GM23248 (cell line): ENCODE measurements at regions not wholly inside any gene's neighbourhood (a gene's known extent, or its start where the extent isn't known, plus 50 kb on each side); places are given as distances from the start of the nearest gene placed in this dataset.
"Not testable (repeated sequence)": the region's sequence is repeated elsewhere in the genome, so short reads cannot be mapped to it uniquely, and the experiment has no call there.

ENCODE experiments used
- DNase-seq: peaks from one replicate; pipeline ENCODE4 v3.0.0-alpha.2; 2015
- H2AFZ ChIP-seq: fragments of 200-600 bp; sonication (generic); 2 replicates; pipeline ENCODE4 v1.6.1; 2016; ENCODE audit warnings: antibody characterized with exemption
- H3F3A ChIP-seq: fragments of 200-600 bp; sonication (generic); 2 replicates; pipeline ENCODE4 v1.6.1; 2016; ENCODE audit warnings: mild to moderate bottlenecking, antibody characterized with exemption, mixed run types; ENCODE audit not compliant: insufficient read depth
- H3K27ac ChIP-seq: fragments of 200-600 bp; sonication (generic); 2 replicates; pipeline ENCODE4 v1.5.1; 2016; ENCODE audit warnings: mild to moderate bottlenecking
- H3K27me3 ChIP-seq: fragments of 200-600 bp; sonication (generic); replicated peaks from 2 replicates; pipeline ENCODE4 v1.6.1; 2016; ENCODE audit warnings: mild to moderate bottlenecking; ENCODE audit not compliant: insufficient read depth
- H3K36me3 ChIP-seq: fragments of 200-600 bp; sonication (generic); 2 replicates; pipeline ENCODE4 v1.6.1; 2016; ENCODE audit warnings: low read depth, mild to moderate bottlenecking
- H3K4me1 ChIP-seq: fragments of 200-600 bp; sonication (generic); 2 replicates; pipeline ENCODE4 v1.6.1; 2016; ENCODE audit warnings: mild to moderate bottlenecking; ENCODE audit not compliant: insufficient read depth
- H3K4me2 ChIP-seq: fragments of 200-600 bp; sonication (generic); one replicate; pipeline ENCODE4 v1.6.1; 2016; ENCODE audit warnings: mild to moderate bottlenecking; ENCODE audit not compliant: unreplicated experiment
- H3K4me3 ChIP-seq: fragments of 200-600 bp; sonication (generic); 2 replicates; pipeline ENCODE4 v1.5.1; 2016; ENCODE audit warnings: mild to moderate bottlenecking
- H3K79me2 ChIP-seq: fragments of 200-600 bp; sonication (generic); 2 replicates; pipeline ENCODE4 v1.6.1; 2016; ENCODE audit warnings: mild to moderate bottlenecking; ENCODE audit not compliant: insufficient read depth
- H3K9ac ChIP-seq: fragments of 200-600 bp; sonication (generic); 2 replicates; pipeline ENCODE4 v1.6.1; 2016; ENCODE audit warnings: mild to moderate bottlenecking
- H3K9me2 ChIP-seq: fragments of 200-600 bp; sonication (generic); 2 replicates; pipeline ENCODE4 v1.6.1; 2016; ENCODE audit warnings: mixed run types, mild to moderate bottlenecking, moderate library complexity; ENCODE audit not compliant: insufficient read depth
- H3K9me3 ChIP-seq: fragments of 200-600 bp; sonication (generic); one replicate; pipeline ENCODE4 v1.6.1; 2017; ENCODE audit warnings: low read depth
- H4K20me1 ChIP-seq: fragments of 200-600 bp; sonication (generic); 2 replicates; pipeline ENCODE4 v1.6.0; 2016; ENCODE audit not compliant: insufficient read depth
- EZH2 ChIP-seq: fragments of 200-600 bp; sonication (generic); IDR thresholded peaks from 2 replicates; pipeline ENCODE4 v1.6.1; 2018; ENCODE audit warnings: antibody characterized with exemption, mild to moderate bottlenecking; ENCODE audit not compliant: insufficient read depth, poor library complexity, severe bottlenecking
- EZH2phosphoT487 ChIP-seq: fragments of 200-600 bp; sonication (generic); IDR thresholded peaks from 2 replicates; pipeline ENCODE4 v1.6.1; 2018; ENCODE audit warnings: antibody characterized with exemption, moderate library complexity, mild to moderate bottlenecking, low read depth; ENCODE audit not compliant: insufficient read depth
- WGBS, 2 experiments: methylation state at CpG; one replicate each; pipeline ENCODE4 v1.1.6; 2015 to 2017; ENCODE audit warnings: low lambda C conversion rate in 2 of 2, low coverage in 1 of 2; ENCODE audit errors: missing lambda C conversion rate in 2 of 2; 5-methylcytosine and 5-hydroxymethylcytosine counted together
- in situ Hi-C: fragments of 300-500 bp; cut with MboI; formaldehyde crosslinking; loops from 2 replicates; pipeline ENCODE4 v1.15.0; 2020

DNA sequence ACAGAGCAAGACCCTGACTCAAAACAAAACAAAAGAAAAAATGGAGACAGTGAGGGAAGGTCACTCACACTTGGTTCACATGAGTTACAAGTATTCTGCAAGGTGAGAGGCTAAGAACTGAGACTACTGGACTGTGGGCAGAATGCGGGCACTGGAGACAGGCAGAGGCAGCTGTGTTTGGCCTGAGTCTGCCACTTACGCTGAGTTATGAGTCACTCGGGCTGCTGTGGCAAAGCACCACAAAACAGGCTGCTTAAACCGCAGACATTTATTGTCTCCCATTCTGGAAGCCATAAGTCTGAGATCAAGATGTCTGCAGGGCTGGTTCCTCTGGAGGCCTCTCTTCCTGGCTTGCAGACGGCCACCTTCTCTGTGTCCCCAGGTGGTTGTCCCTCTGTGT is 122.8 kb downstream of the SHANK2 start:
- in situ Hi-C loops = no loop called here
- Histone ChIP-seq H2AFZ (no peak overlapping the region), H3K4me3 (no peak overlapping the region), H3F3A (no peaks in the 10 kb centered on the region), H3K79me2 (no peaks in the 10 kb centered on the region), H3K27ac (no peak overlapping the region), H3K4me1 (no peaks in the 10 kb centered on the region), H4K20me1 (no peaks in the 10 kb centered on the region), H3K4me2 (no peak overlapping the region), H3K36me3 (no peaks in the 10 kb centered on the region), H3K9me2 (no peaks in the 10 kb centered on the region), H3K9me3 (no peaks in the 10 kb centered on the region), H3K27me3 (no peaks in the 10 kb centered on the region; the same call in 1 of the 2 replicates), H3K9ac (no peak overlapping the region)
- TF ChIP-seq EZH2 (no peak), EZH2phosphoT487 (no peak)
- DNase-seq = peak; percentile 38
- WGBS, 2 experiments = 28 to 37% methylated on average over 5 of the region's 5 CpGs

DNA sequence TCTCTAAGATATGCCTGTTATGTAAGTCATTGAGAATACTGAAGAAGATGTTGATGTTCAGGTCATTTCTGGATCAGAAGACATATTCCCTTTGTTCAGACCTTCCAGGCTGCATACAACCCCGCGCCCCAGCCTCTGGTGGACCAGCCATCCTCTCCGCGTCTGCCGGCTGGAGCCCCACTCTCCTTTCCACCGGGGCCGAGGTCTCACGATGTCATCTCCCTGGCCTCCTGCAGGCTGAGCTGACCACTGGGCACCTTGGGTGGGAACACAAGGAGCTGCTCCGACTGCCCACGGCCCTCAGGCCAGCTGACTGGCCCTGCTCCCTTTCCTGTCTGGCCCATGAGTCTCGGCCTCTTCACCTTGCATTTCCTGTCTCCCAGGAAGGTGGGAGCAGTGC is 124.6 kb downstream of the SHANK2 start:
- H3K9ac ChIP-seq = no peak overlapping the region
- H3K9me2 ChIP-seq = no peaks in the 10 kb centered on the region
- no peak for TF ChIP-seq EZH2
- no peak for TF ChIP-seq EZH2phosphoT487
- no peaks in the 10 kb centered on the region for H3K9me3 ChIP-seq
- no peak overlapping the region for H3K27ac ChIP-seq
- in situ Hi-C loops = no loop called here
- no peaks in the 10 kb centered on the region for H3K36me3 ChIP-seq
- H4K20me1 ChIP-seq = no peaks in the 10 kb centered on the region
- no peaks in the 10 kb centered on the region for H3F3A ChIP-seq
- DNase-seq = no peak
- no peaks in the 10 kb centered on the region for H3K79me2 ChIP-seq
- H3K4me1 ChIP-seq = no peaks in the 10 kb centered on the region
- H2AFZ ChIP-seq = no peak overlapping the region
- WGBS, 2 experiments = 51 to 60% methylated on average over 6 to 11 of the region's 11 CpGs
- H3K27me3 ChIP-seq = no peaks in the 10 kb centered on the region; the same call in 1 of the 2 replicates
- H3K4me2 ChIP-seq = no peak overlapping the region
- H3K4me3 ChIP-seq = no peak overlapping the region

DNA sequence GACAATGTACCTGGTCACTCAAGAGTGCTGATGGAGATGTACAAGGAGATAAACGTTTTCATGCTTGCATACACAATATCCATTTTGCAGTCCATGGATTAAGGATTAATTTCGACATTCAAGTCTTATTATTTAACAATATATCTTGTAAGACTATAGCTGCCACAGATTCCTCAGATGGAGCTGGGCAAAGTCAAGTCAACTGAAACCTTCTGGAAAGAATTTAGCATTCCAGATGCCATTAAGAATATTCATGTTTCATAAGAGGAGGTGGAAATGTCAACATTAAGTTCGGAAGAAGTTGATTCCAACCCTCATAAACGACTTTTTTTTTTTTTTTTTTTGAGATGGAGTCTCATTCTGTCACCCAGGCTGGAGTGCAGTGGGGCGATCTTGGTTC is 126.0 kb downstream of the SHANK2 start:
- H4K20me1 ChIP-seq, H3K9me2 ChIP-seq, H3K79me2 ChIP-seq, H3K4me1 ChIP-seq, H3K27me3 ChIP-seq, H3F3A ChIP-seq, H2AFZ ChIP-seq, H3K4me3 ChIP-seq, H3K4me2 ChIP-seq, DNase-seq, in situ Hi-C loops, H3K9ac ChIP-seq, H3K36me3 ChIP-seq, H3K27ac ChIP-seq, H3K9me3 ChIP-seq: not testable (repeated sequence)
- WGBS, 2 experiments = 3 to 7% methylated on average over 5 of the region's 5 CpGs

DNA sequence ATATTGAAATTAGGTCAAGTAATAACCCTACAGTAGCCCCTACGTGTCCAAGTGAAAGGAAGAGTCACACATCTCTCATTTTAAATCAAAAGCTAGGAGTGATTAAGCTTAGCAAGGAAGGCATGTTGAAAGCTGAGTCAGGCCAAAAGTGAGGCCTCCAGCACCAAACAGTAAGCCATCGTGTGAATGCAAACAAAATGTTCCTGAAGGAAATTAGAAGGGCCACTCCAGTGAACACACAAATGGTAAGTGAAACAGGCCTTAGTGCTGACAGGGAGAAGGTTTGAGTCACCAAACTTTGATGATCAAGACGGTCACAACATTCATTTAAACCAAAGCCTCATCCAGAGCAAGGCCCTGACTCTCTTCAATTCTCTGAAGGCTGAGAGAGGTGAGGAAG is 127.2 kb downstream of the SHANK2 start:
- H3K9me3 ChIP-seq = no peaks in the 10 kb centered on the region
- H3K27ac ChIP-seq = no peak overlapping the region
- no peaks in the 10 kb centered on the region for H4K20me1 ChIP-seq
- in situ Hi-C loops = no loop called here
- no peak overlapping the region for H3K4me2 ChIP-seq
- WGBS, 2 experiments = 16 to 23% methylated on average over 3 of the region's 3 CpGs
- TF ChIP-seq EZH2phosphoT487 (no peak), EZH2 (no peak)
- no peaks in the 10 kb centered on the region for H3K9me2 ChIP-seq
- no peaks in the 10 kb centered on the region for H3K36me3 ChIP-seq
- H3K27me3 ChIP-seq = no peaks in the 10 kb centered on the region
- H3K4me3 ChIP-seq = no peak overlapping the region
- DNase-seq = no peak
- H3K79me2 ChIP-seq = no peaks in the 10 kb centered on the region
- H3F3A ChIP-seq = no peaks in the 10 kb centered on the region
- H2AFZ ChIP-seq = no peak overlapping the region
- H3K9ac ChIP-seq = no peak overlapping the region
- H3K4me1 ChIP-seq = no peaks in the 10 kb centered on the region

DNA sequence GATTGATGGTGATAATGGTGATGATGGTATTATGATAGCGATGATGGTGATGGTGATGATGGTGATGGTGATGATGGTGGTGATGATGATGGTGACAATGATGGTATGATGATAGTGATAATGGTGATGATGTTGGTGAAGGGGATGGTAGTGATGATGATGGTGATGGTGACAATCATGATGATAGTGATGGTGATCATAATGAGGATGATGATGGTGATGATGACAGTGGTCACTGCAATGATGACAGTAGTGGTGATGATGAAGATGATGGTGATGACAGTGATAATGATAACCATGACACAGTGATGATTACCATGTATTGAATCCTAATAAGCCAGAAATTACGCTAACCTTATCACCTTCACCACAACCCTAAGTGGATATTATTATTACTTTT is 128.2 kb downstream of the SHANK2 start:
- no peak for DNase-seq
- Histone ChIP-seq H3K79me2 (no peaks in the 10 kb centered on the region), H2AFZ (no peak overlapping the region), H4K20me1 (no peaks in the 10 kb centered on the region), H3F3A (no peaks in the 10 kb centered on the region), H3K27ac (no peak overlapping the region), H3K4me1 (no peaks in the 10 kb centered on the region), H3K9ac (no peak overlapping the region), H3K9me3 (no peaks in the 10 kb centered on the region), H3K27me3 (no peaks in the 10 kb centered on the region), H3K4me3 (no peak overlapping the region), H3K4me2 (no peak overlapping the region), H3K9me2 (no peaks in the 10 kb centered on the region), H3K36me3 (no peaks in the 10 kb centered on the region)
- TF ChIP-seq EZH2phosphoT487 = no peak
- TF ChIP-seq EZH2 = no peak
- in situ Hi-C loops = no loop called here
- WGBS, 2 experiments = 45 to 56% methylated on average over 2 of the region's 2 CpGs
